NCI-H345 treated with DMSO at 0.1 percent for 48 hours (cell line): ENCODE measurements at regions not wholly inside any gene's neighbourhood (a gene's known extent, or its start where the extent isn't known, plus 50 kb on each side); places are given as distances from the start of the nearest gene placed in this dataset.
"Not testable (repeated sequence)": the region's sequence is repeated elsewhere in the genome, so short reads cannot be mapped to it uniquely, and the experiment has no call there.

Source experiments
- DNase-seq: peaks from one replicate; lab custom pipeline; 2025; ENCODE audit not compliant: unreplicated experiment; lab: John Stamatoyannopoulos, UW

DNA sequence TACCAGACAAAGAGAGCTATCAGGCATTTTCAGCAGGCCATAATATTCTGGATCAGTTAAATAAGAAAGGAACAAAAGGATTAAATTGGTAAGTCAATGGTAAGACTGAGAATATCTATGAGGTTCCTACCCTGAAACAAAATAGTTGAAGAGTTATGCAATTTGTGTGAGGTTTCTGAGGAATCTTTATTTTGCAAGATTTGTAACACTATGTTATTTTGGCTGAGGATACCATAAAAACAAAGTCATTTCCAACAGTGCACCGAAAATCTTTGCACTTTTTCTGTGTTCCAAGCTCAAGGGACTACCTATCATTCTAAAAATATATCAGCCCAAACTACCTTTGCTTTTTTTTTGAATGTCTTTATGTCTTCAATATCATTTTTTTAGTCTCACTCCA is 383.3 kb upstream of the CITED2 start:
- no peak for DNase-seq

DNA sequence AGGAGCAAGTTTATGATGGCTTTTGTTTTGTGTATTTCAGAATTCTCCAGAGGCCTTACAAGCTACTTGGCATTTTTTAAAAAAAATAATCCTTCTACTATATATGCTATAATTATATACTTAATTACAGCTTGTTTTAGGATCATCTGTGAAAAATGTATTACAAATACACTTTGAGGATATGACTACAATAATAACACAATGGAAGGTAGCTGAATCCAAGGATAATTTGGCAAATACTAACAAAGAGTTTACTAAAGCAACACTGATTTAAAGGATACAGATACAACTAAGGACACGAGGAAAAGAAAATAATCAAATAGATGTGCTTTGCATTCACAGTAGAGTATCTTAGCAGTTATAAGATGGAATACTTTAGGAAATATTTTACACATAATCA is 381.9 kb upstream of the CITED2 start:
- no peak for DNase-seq

DNA sequence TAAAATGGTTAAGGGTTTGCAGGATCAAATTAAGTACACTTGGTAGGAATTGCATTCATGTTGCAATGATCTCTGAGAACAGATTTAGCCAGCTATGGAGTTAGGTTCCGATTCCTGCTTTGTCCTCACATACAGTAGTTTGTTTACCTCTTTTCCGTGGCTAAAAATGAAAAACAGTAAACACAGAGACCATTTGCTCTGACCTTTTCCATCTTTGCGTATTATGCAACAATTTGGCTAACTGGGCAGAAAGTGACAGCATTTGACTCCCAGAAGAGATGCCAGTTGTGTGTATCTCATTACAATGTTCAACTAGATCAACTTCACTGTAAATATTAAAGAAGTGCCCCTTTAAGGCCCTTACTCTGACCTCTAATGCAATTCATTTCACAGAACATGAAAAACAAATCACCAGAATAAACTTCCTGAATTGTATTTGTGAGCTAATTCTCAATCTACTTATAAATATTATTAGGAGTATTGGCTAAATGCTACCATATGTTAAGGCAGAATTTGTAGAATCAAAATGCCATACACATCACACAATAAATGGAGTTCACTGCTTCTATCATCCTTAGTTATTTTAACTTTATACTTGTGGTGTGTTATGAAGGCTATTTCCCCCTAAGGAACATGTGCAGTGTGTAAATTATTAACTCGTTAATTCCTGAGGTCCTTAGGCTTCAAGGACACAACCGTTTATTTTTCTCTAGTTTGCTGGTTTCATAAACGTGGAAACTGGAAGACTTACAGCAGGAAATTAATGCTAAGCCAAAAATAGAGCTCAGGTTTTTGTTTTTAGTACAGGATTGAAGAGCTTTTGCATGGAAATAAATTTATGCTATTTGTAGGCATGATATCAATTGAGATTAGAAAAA is 380.7 kb upstream of the CITED2 start:
- no peak for DNase-seq

DNA sequence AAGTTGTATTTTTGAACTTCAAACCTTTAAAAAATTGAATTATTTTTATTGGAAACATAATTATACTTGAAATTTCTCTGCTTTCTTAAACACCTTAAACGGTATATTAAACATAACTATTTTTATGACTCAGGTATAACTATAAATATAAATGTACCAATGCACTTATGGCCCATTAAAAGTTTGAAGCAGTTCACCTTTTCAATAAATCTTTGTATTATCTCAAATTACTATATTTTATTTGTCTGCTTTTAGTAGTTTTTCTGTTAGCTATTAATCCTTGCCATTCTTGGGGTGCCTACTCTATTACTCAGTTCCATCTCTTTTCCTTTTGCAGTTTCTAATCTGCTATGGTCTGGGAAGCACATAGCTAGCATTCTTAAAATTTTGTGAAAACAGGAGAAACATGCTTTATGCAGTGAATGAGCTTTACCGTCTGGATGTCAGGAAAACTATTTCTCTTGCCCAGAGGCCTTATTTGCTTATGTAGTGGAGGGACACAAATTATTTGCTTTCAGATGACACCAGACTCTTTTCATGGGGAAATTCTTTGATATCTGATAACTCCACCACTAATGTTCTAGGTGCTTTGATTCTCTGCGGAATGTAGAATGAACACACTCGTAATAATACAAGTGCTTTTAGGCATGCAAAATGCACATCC is 378.9 kb upstream of the CITED2 start:
- no peak for DNase-seq

DNA sequence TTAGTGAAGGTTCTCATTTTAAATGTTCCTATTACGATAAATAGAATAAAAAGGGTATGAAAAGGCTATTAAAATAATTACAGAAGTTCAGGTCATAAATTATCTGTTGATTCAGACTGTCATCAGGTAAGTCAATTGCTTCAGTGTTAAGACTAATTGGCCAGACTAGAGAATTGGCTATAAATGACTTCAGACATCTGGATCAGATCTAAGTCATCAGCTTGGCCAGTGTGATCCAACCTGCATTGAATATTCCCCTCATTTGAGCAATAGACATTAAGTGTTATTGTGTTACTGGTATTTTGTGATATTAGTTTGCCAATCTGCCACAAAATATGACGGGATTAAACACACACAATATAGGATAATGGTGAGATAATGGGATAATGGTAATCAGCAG is 377.6 kb upstream of the CITED2 start:
- DNase-seq: no peak

DNA sequence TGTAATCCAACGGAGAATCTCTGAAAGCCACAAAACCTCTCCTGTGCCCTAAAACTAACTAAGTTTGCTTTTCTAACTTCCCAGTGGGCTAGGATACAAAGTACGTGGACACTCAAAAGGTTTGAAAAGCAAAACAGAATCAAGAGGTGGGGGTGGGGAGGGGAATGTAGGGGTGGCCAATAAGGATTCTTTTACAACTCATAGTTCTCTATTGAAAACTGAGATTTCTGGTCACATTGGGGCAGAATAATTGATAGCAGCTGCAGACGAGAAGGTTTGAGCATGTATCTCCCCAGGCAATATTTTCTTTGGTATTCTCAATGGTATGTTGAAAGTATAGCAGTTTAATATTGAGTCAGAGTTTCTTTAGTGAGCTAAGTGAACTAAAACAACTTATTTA is 376.7 kb upstream of the CITED2 start:
- DNase-seq: no peak

DNA sequence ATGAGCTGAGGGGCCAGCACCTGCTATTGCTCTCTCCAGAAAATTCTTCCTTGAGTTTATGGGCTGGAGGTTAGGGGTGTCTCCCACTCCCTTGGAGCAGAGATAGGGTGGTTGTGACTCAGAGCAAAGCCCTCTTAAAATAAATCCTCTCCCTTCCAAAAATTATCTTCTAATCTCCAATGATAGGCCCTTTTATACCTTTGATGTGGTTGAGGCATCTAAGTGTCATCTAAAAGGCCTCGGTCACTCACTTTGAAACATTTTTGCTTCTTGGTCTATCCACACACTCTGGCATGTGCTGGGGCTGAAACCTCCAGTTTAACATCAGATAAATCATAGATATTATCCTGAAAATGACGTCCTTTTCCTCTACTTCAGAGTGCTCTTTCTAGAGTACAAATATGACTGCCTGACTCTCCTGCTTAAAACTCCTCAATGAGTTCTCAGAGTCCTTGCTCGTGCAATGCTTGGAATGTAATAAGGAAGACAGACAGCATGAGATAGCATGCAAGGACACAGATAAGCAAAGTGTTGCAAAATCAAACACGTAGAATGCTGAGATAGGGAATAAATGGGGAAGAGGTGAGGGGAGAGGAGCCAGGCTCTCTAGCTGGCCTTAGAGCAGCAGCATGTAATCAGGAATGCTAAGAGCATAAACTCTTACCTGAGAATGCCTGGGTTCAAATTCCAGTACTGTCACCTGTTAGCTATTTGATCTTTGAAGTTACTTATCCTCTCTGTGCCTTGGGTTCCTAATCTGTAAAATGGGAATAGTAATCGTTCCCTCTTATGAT is 374.1 kb upstream of the CITED2 start:
- no peak for DNase-seq

DNA sequence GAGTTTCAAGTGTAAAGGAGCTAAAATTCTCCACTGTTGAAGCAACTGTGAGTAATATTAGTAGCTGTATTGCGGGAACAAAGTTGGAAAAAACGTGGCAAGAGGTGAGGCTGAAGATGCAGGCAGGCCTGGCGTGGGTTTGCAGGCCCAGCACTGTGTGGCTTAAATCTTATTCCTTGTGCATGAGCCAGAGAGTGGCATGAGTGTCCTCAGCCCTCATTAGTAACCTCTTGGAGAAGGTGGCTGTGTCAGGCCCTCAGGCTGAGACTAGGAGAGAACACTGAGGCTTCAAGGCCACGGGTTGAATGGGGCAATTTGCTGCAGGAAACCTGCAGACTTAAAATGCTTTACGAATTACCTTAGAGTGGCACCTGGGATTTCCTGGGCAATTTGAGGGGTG is 372.7 kb upstream of the CITED2 start:
- no peak for DNase-seq

DNA sequence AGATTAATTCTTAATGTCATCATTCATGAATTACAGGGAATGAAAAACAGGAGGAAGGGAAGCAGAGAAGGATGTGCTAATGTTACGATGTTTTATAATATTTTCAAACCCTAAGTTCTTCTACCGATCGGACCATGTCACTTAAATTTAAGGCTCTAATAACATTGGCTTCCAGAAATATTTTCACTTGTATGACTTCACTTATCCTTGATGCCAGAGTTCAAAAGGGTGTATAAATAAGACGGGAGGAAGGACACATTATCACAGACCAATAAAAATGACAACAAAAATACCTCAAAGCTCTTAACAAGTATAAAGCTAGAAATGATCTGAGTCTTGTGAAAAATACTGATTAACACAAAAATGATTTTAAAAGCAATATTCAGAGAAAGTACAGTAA is 370.4 kb upstream of the CITED2 start:
- no peak for DNase-seq

DNA sequence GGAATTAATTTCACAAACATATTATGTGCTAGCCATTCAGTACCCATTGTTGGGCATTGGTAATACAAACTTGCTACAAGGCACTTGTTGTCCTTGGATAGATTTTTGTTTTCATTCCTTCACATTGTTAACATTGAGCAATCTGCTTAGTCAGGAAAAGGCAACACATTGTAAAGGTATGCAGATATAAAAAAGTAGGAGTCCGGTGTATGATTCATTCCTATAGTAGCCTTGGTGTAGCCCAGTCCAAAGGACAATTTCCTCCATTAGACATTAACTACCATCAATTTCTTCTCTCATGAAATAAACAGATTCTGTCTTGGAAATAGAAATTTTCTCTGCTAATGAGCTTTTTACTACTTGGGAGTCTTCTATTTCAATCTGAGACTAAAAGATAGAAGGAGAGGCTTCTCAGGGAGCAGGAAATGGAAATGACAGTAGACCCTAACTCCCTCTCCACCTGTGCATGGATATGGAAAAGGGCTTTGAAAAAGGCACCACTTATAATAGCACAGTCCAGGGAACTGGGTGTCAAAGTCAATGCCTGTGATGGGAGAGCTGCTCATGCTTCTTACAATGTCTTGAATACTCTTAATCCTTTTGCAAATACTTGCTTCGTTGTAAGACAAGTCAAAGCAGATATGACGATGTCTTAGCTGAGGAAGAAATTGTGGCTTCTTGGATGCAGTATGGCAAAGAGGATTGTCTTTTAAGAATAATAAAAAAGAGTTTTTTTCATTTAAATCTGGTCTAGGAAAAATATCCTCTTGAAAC is 369.4 kb upstream of the CITED2 start:
- no peak for DNase-seq

DNA sequence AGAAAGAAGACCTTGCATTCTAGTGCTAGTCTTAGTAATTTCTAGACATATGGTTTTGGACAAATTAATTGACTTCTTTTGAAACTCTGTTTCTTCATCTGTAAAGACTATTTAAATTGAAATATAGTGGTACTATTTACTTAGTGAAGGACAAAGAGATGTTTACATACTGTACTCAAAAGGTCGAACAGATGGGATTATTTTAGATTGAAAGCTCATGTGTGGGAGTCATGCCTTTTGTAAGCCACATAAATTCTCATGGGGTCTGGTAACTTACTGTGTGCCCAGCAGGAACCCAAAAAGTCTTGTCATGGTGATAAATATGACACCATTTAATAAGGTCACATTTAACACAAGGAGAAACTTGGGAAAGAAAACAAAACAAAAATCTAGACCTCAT is 368.2 kb upstream of the CITED2 start:
- DNase-seq: no peak

DNA sequence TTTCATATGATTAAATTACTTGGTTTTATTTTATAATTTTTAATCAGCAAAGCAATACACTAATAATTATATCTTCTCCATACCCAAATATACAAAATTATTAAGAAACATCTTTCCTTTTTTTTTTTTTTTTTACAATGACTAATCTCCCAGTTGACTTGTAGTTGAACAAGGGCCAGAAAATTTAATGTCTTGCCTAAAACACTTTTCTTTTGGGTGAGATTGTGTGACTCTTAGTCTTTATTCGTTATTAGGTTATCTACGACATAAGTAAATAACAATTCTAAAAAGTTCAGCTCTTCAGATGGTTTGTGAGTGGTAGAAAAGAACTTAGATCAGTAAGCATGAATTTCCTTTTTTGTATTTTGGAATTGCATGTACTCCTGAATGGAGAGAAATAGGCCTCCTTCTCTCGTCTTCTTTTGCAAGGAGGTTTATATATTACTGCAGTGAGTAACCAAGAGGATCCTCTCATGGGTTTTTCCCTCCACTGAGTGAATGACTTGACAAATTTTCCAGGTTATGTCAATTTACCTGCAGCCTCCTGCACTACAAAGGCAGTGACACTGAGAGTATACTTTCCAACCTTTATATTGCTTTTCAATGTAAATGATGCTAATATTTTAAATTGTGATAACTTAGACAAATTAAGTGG is 364.5 kb upstream of the CITED2 start:
- DNase-seq: no peak

DNA sequence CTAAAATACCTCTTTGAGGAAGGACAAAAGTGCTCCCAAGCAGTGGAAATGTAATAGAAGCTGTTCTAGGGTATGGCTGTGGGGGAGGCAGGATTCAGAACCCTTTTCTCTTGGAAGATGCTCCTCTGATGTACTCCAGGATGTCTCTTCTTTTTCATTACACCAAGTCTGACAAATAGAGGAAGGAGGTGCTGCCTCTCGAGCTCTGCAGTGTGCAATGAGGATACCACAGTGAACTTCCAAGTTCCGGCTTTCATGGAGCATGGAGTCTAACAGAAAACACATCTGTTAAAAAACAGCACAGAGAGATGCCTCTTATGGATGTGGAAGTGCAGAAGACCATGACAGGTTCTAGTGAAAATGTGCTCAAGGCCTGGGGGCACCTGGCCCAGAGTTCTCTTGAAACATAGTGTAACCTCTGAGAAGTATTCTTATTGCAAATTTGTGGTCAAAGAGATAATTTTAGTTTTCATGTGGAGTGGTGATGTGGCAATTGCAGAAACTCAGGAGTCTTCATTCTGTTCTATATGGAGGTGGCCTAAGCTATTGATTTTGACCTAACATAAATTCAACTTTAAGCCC is 362.0 kb upstream of the CITED2 start:
- DNase-seq: no peak

DNA sequence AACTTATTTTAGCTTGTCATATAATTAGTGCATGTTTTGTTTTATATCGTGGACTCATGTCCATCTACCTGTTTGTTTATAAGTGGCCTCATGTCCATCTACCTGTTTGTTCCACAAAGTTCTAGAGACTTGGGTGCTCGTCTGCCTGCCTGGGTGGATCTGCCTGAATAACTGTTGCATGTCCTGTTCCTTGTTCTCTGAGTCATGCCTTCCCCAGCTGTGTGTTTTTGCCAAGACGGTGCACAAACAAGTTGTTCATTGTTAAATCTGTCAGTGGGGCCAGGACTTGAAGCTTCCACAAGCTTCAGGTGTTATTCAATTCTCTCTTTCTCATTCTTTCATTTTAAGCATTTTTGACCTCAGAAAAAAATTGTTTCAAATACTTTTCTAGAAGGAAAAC is 358.0 kb upstream of the CITED2 start:
- DNase-seq: no peak

DNA sequence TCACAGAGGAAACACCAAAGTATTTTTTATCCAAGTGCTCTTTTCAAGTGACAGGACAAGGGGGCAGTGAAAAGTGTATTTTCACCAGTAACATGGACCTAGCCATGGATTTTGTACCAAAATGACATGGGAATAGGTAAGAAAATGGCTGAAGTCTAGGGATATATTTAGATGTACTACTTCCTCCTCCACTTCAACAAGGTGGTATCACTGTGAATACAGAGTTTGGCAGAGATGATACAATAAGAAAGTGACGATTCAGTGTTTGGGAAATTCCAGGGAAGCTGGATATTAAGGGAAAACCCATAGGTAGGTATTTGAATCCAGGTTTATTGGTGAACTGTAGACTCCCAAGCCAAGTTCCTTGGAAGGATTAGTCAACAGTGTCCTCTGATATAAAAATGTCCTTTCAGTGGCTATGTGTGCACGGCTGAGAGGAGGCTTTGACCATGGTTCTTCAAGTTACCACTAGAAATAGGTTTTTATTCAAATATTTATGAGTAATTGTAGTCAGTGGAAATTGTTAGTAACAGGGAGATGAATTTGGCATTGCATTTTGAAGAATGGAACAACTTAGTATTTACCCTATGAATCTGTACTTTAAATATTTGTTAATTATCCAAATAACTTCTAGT is 356.0 kb upstream of the CITED2 start:
- DNase-seq: no peak

DNA sequence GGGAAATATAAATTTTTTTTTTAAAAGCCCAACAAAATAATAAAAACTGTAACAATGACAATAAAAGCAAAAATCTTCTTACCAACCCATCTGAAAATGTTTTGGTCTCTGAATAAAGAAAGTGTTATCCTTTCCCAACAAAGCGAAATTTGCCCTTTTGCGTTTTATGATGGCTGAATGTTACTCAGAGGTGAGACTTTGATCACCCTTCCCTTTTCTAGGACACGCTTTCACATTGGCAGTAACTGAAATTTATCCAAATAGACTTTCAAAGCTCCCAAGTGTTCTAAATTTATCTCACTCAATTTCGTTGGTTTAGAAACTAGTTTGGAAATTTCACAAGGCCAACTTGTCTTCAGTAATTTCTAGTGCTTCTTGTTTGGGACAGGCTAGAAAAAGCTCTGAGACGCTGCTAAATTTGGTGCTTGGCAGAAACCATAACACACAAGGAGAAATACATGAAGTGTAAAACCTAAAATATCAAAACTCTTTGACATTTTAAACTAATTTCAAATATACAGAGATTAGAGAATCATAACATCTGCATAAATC is 354.5 kb upstream of the CITED2 start:
- no peak for DNase-seq

DNA sequence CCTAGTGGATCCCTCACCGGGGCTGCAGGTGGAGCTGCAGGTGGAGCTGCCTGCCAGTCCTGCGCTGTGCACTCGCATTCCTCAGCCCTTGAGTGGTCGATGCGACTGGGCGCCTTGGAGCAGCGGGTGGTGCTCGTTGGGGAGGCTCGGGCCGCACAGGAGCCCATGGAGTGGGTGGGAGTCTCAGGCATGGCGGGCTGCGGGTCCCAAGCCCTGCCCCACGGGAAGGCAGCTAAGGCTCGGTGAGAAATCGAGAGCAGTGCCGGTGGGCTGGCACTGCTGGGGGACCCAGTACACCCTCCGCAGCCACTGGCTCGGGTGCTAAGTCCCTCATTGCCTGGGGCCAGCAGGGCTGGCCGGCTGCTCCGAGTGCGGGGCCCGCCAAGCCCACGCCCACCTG is 351.8 kb upstream of the CITED2 start:
- DNase-seq: not testable (repeated sequence)

DNA sequence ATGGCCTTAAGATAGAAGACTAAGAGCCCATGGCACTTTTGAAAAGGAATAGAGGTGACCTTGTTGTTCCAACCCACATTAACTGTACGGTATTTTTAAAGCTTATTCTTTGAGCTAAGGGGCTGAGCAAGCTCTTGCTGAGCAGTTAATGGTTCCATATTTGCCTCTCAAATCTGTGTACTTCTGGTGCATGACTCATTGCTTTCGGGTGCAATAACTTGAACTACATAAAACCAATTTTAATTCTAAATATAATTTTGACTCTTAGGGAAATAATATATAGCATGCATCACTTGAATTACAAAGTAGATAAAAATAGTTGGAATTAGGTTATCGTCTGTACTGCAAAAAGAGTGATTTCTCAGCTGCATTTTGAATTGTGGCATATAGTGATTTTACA is 348.1 kb upstream of the CITED2 start:
- DNase-seq: no peak

DNA sequence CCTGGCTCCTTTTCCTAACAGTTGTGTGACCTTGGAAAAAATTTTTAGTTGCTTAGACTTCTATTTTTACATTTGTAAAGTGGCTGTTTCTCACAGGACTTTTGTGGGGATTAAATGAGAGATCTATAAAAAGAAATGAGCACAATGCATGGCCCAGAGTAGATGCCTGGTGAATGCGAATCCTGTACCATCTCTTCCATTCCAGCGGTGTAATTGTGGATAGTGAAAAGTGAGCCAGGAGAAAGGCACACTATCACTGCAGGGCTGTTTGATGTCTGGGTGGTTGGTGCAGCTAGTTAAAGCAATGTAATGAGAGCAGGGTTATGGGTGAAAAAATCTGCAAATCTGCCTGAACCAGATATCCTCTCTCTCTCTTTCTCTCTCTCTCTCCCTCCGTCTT is 347.5 kb upstream of the CITED2 start:
- DNase-seq: no peak
